ENCODE measurements at regions not wholly inside any gene's neighbourhood (a gene's known extent, or its start where the extent isn't known, plus 50 kb on each side); places are given as distances from the start of the nearest gene placed in this dataset.
"Not testable (repeated sequence)": the region's sequence is repeated elsewhere in the genome, so short reads cannot be mapped to it uniquely, and the experiment has no call there.

DNA sequence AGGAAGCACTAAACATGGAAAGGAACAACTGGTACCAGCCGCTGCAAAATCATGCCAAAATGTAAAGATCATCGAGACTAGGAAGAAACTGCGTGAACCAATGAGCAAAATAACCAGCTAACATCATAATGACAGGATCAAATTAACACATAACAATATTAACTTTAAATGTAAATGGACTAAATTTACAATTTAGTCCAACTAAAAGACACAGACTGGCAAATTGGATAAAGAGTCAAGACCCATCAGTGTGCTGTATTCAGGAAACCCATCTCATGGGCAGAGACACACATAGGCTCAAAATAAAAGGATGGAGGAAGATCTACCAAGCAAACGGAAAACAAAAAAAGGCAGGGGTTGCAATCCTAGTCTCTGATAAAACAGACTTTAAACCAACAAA is 242.2 kb upstream of the CNR1 start:
- in situ Hi-C loops (cut with HindIII; ENCODE audit: low sequenced_read_pairs); DNase-seq (ENCODE audit: low spot score): not testable (repeated sequence)

DNA sequence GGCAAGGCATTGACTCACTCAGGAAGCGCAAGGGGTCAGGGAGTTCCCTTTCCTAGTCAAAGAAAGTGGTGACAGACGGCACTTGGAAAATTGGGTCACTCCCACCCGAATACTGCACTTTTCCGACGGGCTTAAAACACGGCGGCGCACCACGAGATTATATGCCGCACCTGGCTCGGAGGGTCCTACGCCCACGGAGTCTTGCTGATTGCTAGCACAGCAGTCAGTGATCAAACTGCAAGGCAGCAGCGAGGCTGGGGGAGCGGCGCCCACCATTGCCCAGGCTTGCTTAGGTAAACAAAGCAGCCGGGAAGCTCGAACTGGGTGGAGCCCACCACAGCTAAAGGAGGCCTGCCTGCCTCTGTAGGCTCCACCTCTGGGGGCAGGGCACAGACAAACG is 240.5 kb upstream of the CNR1 start:
- DNase-seq (ENCODE audit: low spot score); in situ Hi-C loops (cut with HindIII; ENCODE audit: low sequenced_read_pairs): not testable (repeated sequence)

DNA sequence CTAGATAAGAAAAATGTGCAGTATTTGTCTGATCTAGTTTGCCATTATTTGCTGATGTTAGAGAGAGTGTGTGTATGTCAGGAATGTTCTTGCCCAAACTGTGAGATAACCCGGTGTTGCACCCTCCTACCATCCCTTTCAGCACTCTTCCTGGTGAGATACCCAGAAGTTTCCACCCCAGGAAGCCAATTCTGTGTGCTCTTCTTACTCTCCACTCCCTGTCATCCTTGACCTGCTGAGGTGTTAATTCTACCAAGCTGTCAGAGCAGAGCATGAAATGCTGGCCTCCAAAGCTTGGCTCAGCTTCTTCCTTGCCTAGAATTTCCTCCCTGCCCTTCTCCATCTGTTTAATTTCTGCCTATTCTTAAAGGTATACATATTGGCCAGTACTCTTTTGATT is 237.3 kb upstream of the CNR1 start:
- DNase-seq (ENCODE audit: low spot score): peak; percentile 96
- in situ Hi-C loops (cut with HindIII; ENCODE audit: low sequenced_read_pairs): no loop called here

DNA sequence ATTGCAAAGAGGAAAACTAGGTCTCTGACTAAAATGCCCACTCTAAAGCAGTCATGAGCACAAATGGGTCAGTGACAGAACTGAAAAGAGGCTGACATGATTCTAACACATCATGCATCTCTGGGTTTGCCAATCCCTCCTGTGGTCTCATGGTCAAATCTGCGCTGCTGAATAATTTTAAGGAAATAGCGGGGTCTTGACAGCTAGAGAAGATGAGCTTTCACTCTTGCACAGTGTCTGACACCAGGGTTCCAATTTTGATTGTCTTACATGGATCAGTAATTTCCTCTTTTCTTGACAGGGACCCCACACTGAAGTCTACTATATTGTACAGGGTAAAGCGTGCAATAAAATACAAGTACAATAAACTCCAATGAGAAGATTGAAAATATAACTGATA is 236.8 kb upstream of the CNR1 start:
- peak; percentile 64 for DNase-seq (ENCODE audit: low spot score)
- in situ Hi-C loops (cut with HindIII; ENCODE audit: low sequenced_read_pairs): no loop called here

- in situ Hi-C loops (cut with HindIII; ENCODE audit: low sequenced_read_pairs); DNase-seq (ENCODE audit: low spot score): not testable (repeated sequence)
These were observed 224.9 kb upstream of the CNR1 start for GRCh38 chr6:88390998-88391397.

DNA sequence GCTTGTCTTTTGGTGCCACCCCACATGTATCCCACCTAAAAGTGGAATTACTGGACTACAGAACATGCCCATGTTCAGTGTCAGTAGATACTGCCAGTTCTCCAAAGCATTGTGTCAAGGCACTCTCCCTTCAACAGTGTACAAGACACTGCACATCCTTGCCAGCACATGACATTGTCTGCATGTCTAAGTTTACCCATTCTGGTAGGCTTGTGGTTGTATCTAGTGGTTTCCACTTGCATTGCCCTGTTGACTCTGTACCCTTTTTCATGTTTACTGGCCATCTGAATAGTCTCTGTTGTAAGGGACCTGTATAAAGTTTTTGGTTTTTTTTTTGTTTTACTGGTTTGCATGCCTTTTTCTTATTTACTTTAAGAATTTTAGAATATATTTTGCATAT is 222.4 kb upstream of the CNR1 start:
- DNase-seq (ENCODE audit: low spot score): no peak

GRCh38 chr6:88386167-88386566 is 220.0 kb upstream of the CNR1 start:
- in situ Hi-C loops (cut with HindIII; ENCODE audit: low sequenced_read_pairs): no loop called here

More for the DNA sequence above, 222.4 kb upstream of the CNR1 start:
- in situ Hi-C loops (cut with HindIII; ENCODE audit: low sequenced_read_pairs): no loop called here

GRCh38 chr6:88383183-88383582 is 217.0 kb upstream of the CNR1 start:
- no peak for DNase-seq (ENCODE audit: low spot score)
- in situ Hi-C loops (cut with HindIII; ENCODE audit: low sequenced_read_pairs): no loop called here

More at GRCh38 chr6:88386167-88386566, 220.0 kb upstream of the CNR1 start:
- DNase-seq (ENCODE audit: low spot score): no peak

DNA sequence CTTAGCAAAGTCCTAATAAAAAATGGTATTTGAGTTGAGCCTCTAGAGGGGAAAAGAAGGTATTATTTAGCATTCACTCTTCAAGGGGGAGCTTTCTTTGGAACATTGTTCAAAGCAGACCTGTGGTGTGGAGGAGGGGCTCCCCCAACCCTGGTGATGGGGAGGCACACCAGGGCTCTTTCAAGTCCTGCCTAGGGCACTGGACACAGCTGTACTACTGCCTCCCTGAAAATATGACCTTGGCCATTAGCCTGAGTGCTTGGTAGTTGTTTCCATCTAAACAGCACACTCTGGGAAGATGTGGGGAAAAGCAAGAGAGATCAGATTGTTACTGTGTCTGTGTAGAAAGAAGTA is 215.1 kb upstream of the CNR1 start:
- DNase-seq (ENCODE audit: low spot score): no peak
- in situ Hi-C loops (cut with HindIII; ENCODE audit: low sequenced_read_pairs): no loop called here

DNA sequence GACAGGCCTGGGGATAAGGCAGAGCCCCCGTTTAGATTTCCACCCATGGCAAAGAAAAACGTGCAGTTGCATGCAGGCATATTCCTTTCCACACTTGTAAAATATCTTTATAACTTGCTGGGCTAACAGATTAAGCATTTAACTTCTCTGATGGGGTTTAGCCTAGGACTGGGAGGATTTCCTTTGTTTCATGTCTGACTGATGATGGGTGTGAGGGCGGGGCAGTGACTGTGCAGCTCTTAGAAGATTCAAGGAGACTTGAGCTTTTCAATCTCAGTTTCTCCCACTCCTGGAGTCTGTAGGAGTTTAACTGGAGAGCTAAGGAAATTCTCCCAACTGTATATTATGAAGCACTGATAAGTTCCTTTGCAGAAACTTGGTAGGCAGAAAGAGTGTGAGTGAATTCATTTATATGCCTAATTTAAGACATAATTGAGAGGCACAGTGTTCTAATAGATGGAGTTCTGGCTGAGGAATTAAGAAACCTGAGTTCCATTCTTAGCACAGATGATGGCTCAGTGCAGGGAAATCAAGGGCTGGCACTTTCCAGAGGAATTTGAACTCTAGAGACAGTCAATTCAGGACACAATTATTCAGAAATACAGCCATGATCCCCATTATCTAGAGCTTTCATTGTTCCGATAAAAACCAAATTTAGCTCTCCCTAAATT is 214.6 kb upstream of the CNR1 start:
- in situ Hi-C loops (cut with HindIII; ENCODE audit: low sequenced_read_pairs): no loop called here
- DNase-seq (ENCODE audit: low spot score): peak; percentile 17

DNA sequence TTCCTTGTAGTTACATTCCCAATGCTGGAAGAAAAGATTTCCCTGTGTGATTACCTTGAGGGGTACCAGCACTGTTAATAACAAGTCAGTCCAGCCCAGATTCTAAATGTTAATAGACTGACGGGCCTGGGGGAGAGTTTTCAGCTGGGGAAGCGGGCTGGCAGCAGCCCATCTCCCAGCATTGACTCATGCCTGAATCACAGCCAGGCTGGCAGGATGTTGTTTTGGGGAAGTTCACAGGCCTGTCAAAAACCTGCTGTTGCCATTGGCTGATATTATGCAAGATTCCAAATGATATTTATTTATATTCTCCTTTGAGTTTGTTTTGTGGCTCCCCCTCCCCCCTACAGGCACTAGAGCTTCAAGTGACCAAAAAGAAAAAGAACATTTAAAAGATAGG is 213.9 kb upstream of the CNR1 start:
- DNase-seq (ENCODE audit: low spot score): peak; percentile 94

DNA sequence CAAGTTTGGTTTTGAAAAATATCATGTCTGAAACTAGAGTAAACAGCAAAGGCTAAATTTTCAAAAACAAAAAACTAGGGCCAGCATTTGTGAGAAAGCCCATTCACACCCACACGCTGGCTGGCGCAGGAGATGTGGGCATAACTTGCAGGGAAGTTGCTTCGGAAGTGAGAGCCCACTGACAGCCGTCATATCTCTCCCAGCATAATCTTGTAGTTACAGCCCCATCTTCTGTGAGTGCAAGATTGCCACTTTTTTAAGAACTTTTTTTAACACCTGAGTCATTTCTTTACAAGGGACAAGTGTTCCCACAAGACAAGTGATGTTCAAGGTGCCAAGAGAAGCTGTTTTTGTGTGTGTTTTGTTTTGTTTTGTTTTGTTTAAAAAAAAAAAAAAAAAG is 212.5 kb upstream of the CNR1 start:
- in situ Hi-C loops (cut with HindIII; ENCODE audit: low sequenced_read_pairs): no loop called here
- no peak for DNase-seq (ENCODE audit: low spot score)

More for the DNA sequence above, 213.9 kb upstream of the CNR1 start:
- in situ Hi-C loops (cut with HindIII; ENCODE audit: low sequenced_read_pairs): no loop called here

DNA sequence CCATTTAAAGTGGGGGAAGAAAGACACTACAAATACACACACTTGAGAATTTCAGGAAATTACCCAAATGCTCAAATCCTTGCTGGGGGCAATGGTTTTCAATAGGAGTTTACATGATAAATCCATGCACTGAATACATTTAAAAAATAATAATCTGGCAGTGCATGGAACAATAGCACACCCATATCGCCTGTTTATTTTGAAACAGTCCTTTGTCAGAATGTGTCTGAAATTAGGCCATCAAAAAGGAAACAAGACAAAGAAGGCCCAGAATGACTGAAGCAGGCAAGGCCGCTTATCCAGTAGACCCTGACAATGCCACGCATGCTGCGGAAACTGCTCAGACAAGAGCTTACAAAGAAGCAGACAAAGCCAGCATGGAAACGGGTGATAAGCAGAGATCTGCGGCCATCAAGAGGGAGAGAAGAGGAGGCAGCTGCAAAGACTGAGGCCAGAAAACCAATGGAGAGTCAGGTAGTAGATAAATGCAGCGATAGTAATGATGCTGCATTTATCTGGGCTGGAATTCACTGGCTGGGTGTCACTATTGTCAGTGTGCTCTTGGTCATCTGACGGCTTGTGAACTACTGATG is 211.9 kb upstream of the CNR1 start:
- in situ Hi-C loops (cut with HindIII; ENCODE audit: low sequenced_read_pairs): no loop called here
- DNase-seq (ENCODE audit: low spot score): no peak

DNA sequence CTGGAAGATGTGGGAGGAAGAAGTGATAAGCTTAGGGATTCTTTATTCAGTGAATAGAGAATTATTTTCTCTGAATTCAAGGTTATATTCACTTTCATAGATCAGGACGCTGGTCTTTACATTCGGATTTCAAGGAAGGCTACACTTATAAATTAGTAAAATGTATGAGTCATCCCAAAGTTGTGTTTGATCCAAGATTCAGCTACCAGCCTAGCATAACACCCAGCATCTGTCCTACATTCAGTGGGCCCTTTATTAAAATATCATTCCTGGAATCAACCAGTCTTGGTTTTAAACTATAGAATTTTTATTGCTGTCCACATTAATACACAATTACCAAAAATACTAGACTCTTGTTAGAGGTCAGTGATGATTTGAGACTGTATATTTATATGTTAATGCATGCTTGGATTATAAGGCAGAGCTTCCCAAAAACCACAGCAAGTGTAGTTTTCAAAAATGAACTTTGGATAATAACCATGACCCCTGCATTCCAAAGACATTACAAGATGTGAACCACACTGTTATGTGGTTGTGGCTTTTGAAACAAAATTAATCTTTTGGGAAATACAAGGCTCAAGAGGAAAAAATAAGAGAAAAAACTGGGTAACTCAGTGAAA is 210.7 kb upstream of the CNR1 start:
- DNase-seq (ENCODE audit: low spot score): no peak
- in situ Hi-C loops (cut with HindIII; ENCODE audit: low sequenced_read_pairs): no loop called here

DNA sequence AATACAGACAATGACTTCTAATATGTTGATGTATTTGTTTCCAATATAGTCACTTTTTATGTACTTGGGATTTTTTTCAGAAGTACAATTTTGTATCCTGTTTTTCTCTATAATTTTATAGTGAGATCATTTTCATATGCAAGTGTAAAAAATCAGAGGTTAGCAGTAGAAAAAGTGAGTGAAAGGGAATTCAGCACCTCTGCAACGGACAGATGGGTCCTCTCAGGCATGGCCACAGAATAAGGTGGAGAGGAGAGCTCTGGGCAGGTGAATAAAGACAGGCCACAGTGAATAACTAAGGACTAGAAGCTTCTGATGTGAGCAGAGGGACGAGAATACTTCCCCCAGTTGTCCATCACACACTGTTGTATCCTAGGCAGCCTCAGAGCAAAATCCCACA is 210.1 kb upstream of the CNR1 start:
- no peak for DNase-seq (ENCODE audit: low spot score)

GRCh38 chr6:88374553-88374952 is 208.4 kb upstream of the CNR1 start:
- in situ Hi-C loops (cut with HindIII; ENCODE audit: low sequenced_read_pairs): no loop called here
- no peak for DNase-seq (ENCODE audit: low spot score)

More for the DNA sequence above, 210.1 kb upstream of the CNR1 start:
- in situ Hi-C loops (cut with HindIII; ENCODE audit: low sequenced_read_pairs): no loop called here

DNA sequence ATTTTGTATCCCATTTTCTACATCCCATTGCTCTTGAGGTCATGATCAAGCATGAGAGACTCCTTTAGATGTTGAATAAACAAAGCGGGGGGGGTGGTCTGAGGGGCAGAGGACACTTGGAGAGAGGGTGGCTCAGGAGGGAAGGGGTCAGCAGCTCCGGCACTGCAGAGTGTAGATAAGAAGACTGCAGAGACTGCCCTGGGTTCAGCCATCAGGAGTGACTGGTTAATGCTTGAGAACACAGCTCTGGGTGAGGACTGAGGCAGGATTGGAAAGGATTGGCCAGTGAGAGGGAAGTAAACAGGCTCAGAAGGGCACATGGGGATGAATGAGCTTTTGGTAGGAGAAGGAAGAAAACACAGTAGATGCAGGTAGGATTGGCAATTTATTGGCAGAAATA is 205.3 kb upstream of the CNR1 start:
- in situ Hi-C loops (cut with HindIII; ENCODE audit: low sequenced_read_pairs): no loop called here
- no peak for DNase-seq (ENCODE audit: low spot score)

GRCh38 chr6:88370127-88370710 is 204.1 kb upstream of the CNR1 start:
- peak; percentile 71 for DNase-seq (ENCODE audit: low spot score)
- in situ Hi-C loops (cut with HindIII; ENCODE audit: low sequenced_read_pairs): no loop called here

DNA sequence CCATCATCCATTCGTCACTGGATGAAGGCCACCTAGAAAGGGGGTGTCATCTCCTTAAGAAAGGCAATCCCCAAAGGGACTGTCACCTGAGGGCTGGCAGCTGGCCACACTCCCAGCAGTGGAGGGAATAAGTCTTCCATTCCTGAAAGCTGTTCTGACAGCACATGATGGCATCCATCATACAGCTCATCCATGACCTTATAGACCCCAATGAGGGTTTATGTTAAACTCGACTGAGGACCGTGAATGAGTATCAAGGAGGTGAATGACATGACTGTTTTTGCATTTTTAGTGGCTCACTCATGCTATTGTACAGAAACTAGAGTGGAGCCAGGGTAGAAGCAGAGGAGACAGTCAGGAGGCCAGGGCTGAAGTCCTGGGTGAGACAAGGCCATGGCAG is 203.1 kb upstream of the CNR1 start:
- in situ Hi-C loops (cut with HindIII; ENCODE audit: low sequenced_read_pairs): no loop called here
- DNase-seq (ENCODE audit: low spot score): no peak

DNA sequence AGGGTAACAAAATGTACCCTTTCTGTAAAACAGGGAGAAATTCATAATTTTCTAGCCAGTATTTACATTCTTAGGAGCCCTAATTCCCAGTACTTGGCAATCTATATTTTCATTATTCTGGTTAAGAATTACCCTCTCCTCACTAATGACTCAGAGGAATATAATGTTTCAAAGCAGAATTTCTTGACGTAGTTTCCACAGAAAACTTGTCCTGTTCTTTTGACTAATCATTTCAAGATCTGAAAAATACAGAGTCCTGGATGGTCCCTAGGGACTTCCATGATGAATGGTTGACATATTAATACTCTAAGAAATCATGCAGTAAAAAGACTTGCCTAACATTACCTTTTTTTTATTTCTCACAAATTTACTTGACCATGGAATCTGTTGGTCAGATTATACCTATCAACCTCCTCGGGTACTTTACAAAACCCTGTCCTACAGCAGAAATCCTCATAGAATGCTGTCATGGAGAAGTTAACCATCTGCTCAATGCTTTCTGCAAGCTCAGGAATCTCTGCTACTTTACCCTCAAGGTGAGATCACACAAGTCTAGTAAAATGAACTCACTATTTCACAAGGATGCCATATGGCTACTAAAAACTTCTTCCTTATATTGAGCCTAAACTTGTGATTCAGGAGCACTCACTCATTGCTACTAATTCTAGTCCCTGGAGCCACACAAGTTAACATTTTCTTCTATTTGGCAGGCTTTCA is 202.1 kb upstream of the CNR1 start:
- DNase-seq (ENCODE audit: low spot score): no peak
- in situ Hi-C loops (cut with HindIII; ENCODE audit: low sequenced_read_pairs): no loop called here

All from G401 (cell line).